Astrocyte of the hippocampus (primary cell): ENCODE measurements at regions not wholly inside any gene's neighbourhood (a gene's known extent, or its start where the extent isn't known, plus 50 kb on each side); places are given as distances from the start of the nearest gene placed in this dataset.
"Not testable (repeated sequence)": the region's sequence is repeated elsewhere in the genome, so short reads cannot be mapped to it uniquely, and the experiment has no call there.

ENCODE experiments used
- DNase-seq: peaks from one replicate; pipeline ENCODE4 v3.0.0; 2011; ENCODE audit warnings: low read depth, low spot score

GRCh38 chr9:22508354-22508753 lies 61.7 kb downstream of the DMRTA1 start:
- not testable (repeated sequence) for DNase-seq

GRCh38 chr9:22508790-22509189 lies 62.2 kb downstream of the DMRTA1 start:
- no peak for DNase-seq

GRCh38 chr9:22512495-22512894 lies 65.9 kb downstream of the DMRTA1 start:
- no peak for DNase-seq

GRCh38 chr9:22514871-22515270 lies 68.2 kb downstream of the DMRTA1 start:
- no peak for DNase-seq

- DNase-seq: no peak
Measured at GRCh38 chr9:22522206-22522740, 75.6 kb downstream of the DMRTA1 start.

- DNase-seq: peak; percentile 3
Measured at GRCh38 chr9:22528485-22528884, 81.9 kb downstream of the DMRTA1 start.

- peak; percentile 28 for DNase-seq
Measured at GRCh38 chr9:22529426-22530199, 83.0 kb downstream of the DMRTA1 start.

GRCh38 chr9:22535780-22536179 lies 89.2 kb downstream of the DMRTA1 start:
- no peak for DNase-seq

GRCh38 chr9:22537721-22538120 lies 91.1 kb downstream of the DMRTA1 start:
- no peak for DNase-seq

GRCh38 chr9:22548625-22549024 lies 102.0 kb downstream of the DMRTA1 start:
- DNase-seq: no peak

- DNase-seq: no peak
Measured at GRCh38 chr9:22574740-22575139, 128.1 kb downstream of the DMRTA1 start.

GRCh38 chr9:22580788-22581187 lies 134.2 kb downstream of the DMRTA1 start:
- DNase-seq: no peak

GRCh38 chr9:22582221-22582620 lies 135.6 kb downstream of the DMRTA1 start:
- DNase-seq: no peak

- no peak for DNase-seq
Measured at GRCh38 chr9:22588918-22589317, 142.3 kb downstream of the DMRTA1 start.

- no peak for DNase-seq
Measured at GRCh38 chr9:22590336-22591033, 143.9 kb downstream of the DMRTA1 start.

GRCh38 chr9:22595805-22596204 lies 149.2 kb downstream of the DMRTA1 start:
- DNase-seq: no peak

GRCh38 chr9:22617156-22617555 lies 170.5 kb downstream of the DMRTA1 start:
- DNase-seq: peak; percentile 1

GRCh38 chr9:22622815-22623214 lies 176.2 kb downstream of the DMRTA1 start:
- DNase-seq: peak; percentile 1

GRCh38 chr9:22623236-22623635 lies 176.6 kb downstream of the DMRTA1 start:
- DNase-seq: no peak

GRCh38 chr9:22625540-22625939 lies 178.9 kb downstream of the DMRTA1 start:
- no peak for DNase-seq

GRCh38 chr9:22643541-22643940 lies 196.9 kb downstream of the DMRTA1 start:
- peak; percentile 7 for DNase-seq

- DNase-seq: no peak
Measured at GRCh38 chr9:22645893-22646292, 199.3 kb downstream of the DMRTA1 start.

GRCh38 chr9:22649384-22649783 lies 202.8 kb downstream of the DMRTA1 start:
- peak; percentile 1 for DNase-seq
